Osteocyte (in vitro differentiated cells): ENCODE measurements at regions not wholly inside any gene's neighbourhood (a gene's known extent, or its start where the extent isn't known, plus 50 kb on each side); places are given as distances from the start of the nearest gene placed in this dataset.
A peak's percentile ranks its signal among the peaks of the same experiment; 100 is the strongest.

Source experiments
- DNase-seq: peaks from one replicate; pipeline ENCODE4 v3.0.0; 2021; ENCODE audit warnings: mixed read lengths; ENCODE audit not compliant: unreplicated experiment; ENCODE audit errors: extremely low spot score
- H3K27ac Mint-ChIP-seq: one replicate; pipeline ENCODE4 v1.8.0; 2021; ENCODE audit warnings: mild to moderate bottlenecking, mixed read lengths; ENCODE audit not compliant: unreplicated experiment
- H3K27me3 Mint-ChIP-seq: one replicate; pipeline ENCODE4 v1.8.0; 2021; ENCODE audit warnings: mixed read lengths; ENCODE audit not compliant: unreplicated experiment
- H3K36me3 Mint-ChIP-seq: one replicate; pipeline ENCODE4 v1.8.0; 2021; ENCODE audit warnings: mixed read lengths; ENCODE audit not compliant: unreplicated experiment
- H3K4me1 Mint-ChIP-seq: one replicate; pipeline ENCODE4 v1.8.0; 2021; ENCODE audit warnings: mixed read lengths; ENCODE audit not compliant: unreplicated experiment
- H3K4me3 Mint-ChIP-seq: one replicate; pipeline ENCODE4 v1.8.0; 2021; ENCODE audit warnings: mild to moderate bottlenecking, moderate library complexity, mixed read lengths; ENCODE audit not compliant: unreplicated experiment
- H3K9me3 Mint-ChIP-seq: one replicate; pipeline ENCODE4 v1.8.0; 2021; ENCODE audit warnings: mixed read lengths; ENCODE audit not compliant: unreplicated experiment
- TF ChIP-seq, protein P1 (sequence below): fragments of 200-600 bp; sonication (generic); IDR thresholded peaks from 2 replicates; pipeline ENCODE4 v1.5.0; 2021; ENCODE audit warnings: antibody characterized with exemption, mild to moderate bottlenecking, moderate library complexity

DNA sequence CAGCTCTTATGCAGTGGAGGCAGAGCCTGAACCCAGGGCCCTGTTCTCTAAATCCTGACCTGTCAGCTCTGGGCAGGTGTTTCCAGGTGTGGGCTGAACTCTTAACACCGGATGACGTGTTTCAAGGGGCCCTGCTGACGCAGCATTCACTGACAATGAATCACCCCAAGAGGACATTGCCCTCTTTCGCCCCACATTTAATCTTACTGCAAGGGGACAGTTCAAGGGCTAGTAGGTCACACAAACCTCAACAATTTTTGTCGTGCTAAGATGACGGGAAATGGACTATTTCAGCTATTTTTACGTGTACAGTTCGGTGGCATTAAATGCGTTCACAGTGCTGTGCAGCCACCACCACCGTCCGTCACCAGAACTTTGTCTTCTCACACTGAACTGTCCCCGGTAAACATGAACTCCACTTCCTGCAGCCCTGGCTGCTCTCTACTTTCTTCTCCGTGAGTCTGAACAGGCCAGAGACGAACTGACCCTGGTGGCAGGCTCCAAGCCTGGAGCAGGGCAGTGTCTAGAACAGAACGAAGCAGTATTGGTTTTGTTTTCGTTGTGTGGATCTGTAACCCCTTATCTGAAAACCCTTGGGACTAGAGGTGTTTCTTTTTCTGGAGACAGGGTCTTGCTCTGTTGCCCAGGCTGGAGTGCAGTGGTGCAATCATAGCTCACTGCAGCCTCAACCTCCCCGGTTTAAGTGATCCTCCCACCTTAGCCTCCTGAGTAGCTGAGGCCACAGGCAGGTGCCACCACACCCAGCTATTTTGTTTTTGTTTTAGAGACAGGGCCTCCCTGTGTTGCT lies 88.4 kb upstream of the CIBAR2 start:
- DNase-seq, result no peak
- TF ChIP-seq, protein P1, sequence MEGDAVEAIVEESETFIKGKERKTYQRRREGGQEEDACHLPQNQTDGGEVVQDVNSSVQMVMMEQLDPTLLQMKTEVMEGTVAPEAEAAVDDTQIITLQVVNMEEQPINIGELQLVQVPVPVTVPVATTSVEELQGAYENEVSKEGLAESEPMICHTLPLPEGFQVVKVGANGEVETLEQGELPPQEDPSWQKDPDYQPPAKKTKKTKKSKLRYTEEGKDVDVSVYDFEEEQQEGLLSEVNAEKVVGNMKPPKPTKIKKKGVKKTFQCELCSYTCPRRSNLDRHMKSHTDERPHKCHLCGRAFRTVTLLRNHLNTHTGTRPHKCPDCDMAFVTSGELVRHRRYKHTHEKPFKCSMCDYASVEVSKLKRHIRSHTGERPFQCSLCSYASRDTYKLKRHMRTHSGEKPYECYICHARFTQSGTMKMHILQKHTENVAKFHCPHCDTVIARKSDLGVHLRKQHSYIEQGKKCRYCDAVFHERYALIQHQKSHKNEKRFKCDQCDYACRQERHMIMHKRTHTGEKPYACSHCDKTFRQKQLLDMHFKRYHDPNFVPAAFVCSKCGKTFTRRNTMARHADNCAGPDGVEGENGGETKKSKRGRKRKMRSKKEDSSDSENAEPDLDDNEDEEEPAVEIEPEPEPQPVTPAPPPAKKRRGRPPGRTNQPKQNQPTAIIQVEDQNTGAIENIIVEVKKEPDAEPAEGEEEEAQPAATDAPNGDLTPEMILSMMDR, result no peak
- Mint-ChIP-seq H3K27me3 (no peaks in the 10 kb centered on the region), H3K4me3 (no peak overlapping the region), H3K9me3 (no peaks in the 10 kb centered on the region), H3K27ac (peak overlapping the region; percentile 88), H3K36me3 (no peaks in the 10 kb centered on the region), H3K4me1 (peaks cover 78% of the 10 kb centered on the region)

DNA sequence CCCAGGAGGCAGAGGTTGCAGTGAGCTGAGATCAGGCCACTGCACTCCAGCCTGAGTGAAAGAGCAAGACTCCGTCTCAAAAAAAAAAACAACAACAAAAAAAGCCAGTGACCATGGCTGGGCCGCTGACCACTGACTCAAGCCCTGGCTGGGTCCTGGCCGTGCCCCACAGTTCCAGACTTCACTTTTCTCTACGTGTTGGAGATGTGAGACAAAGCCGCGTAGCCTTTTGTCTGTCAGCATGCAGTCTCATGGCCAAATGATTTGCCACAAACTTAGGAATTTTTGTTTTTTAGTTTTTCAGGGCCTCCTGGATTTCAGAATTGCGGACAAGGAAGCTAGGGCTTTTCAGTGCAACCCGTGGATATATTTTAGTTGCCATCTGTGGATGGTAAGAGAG lies 89.3 kb upstream of the CIBAR2 start:
- Mint-ChIP-seq H3K4me1 (peaks cover 76% of the 10 kb centered on the region), H3K4me3 (no peak overlapping the region), H3K9me3 (no peaks in the 10 kb centered on the region), H3K36me3 (no peaks in the 10 kb centered on the region), H3K27ac (peak overlapping the region; percentile 88), H3K27me3 (no peaks in the 10 kb centered on the region)
- TF ChIP-seq, protein P1, result no peak
- no peak for DNase-seq

DNA sequence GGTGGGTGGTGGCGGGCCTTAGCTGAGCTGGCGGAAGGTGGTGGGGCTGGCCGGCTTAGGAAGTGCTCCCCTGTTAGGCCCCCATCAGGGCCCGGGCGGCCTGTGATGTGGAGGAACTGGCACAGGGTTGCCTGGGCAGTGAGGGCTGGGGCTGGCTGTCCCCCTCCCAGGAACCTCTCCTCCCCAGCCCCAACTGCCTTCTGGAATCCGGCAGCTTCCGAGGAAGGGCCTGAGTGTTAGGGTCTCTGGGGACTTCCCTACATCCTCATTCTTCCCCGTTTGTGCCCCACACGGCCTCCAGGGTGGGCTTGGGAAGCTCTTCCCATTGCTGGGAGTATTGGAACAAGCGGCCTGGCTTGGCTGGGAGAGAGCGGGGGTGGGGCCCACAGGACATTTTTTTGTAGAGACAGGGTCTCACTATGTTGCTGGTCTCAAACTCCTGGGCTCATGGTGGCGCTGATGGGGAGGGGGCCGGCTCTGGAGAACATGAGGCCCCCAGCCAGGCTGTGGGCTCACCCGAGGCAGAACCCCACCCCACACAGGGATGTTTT lies 89.9 kb upstream of the CIBAR2 start:
- TF ChIP-seq, protein P1, result no peak
- no peaks in the 10 kb centered on the region for H3K9me3 Mint-ChIP-seq
- peak overlapping the region; percentile 88 for H3K27ac Mint-ChIP-seq
- peaks cover 77% of the 10 kb centered on the region for H3K4me1 Mint-ChIP-seq
- no peaks in the 10 kb centered on the region for H3K36me3 Mint-ChIP-seq
- no peak for DNase-seq
- no peaks in the 10 kb centered on the region for H3K27me3 Mint-ChIP-seq
- H3K4me3 Mint-ChIP-seq, result no peak overlapping the region

DNA sequence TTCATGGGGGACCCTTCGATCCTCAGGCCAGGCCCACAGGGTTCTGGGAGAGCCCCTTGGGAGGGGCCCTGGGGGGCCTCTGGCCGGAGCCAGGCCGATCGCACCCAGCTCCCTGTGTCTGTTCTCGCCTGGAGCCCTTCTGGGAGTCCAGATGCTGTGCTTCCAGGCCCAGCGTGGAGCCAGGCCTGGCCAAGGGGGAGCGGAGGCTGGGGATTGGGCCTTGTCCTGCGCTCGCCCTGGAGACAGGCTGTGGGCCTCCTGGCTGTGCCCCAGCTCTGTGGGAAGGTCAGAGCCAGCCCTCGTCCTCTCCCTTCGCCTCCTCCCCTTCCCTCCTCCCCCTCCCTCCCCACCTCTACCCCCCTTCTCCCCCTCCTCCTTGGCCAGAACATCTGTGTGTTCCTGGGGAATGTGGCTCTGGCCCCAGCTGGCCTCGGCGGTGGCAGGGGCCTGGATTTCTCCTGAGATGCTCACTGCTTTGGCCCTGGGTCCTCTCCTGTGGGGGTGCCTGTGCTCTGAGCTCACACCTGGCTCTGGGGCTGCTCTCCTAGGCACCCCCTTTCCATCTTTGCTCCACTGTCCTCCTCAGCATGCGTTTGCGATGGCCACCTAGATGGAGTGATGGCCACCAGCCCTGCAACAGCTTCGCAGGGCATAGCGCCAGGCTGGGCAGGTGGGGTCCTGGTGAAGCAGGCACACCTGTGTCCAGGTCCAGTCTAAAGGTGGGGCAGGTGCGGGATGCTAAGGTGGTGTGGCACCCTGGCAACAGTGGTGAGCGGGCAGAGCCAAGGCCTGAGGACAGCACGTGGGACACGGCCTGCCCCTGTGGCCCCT lies 90.6 kb upstream of the CIBAR2 start:
- H3K36me3 Mint-ChIP-seq, result no peaks in the 10 kb centered on the region
- TF ChIP-seq, protein P1, result no peak
- no peak overlapping the region for H3K4me3 Mint-ChIP-seq
- H3K4me1 Mint-ChIP-seq, result peaks cover 81% of the 10 kb centered on the region
- peak; percentile 91 for DNase-seq
- H3K27ac Mint-ChIP-seq, result peak overlapping the region; percentile 88
- no peaks in the 10 kb centered on the region for H3K9me3 Mint-ChIP-seq
- H3K27me3 Mint-ChIP-seq, result no peaks in the 10 kb centered on the region

DNA sequence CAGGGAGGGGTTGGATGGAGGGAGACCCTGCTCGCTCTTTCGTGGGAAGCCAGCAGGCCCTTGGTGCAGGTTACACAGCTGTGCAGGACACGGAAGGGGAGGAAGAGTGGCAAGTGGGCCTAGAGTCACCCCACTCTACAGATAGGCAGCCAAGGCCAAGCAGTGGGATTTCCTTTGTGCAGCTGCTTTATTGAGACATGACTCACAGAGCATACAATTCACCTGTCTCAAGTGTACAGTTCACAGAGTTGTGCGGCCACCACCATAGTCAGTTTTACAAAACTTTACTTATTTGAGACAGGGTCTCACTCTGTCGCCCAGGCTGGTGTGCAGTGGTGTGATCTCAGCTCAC lies 91.2 kb upstream of the CIBAR2 start:
- DNase-seq, result no peak
- H3K9me3 Mint-ChIP-seq, result no peaks in the 10 kb centered on the region
- peak overlapping the region; percentile 88 for H3K27ac Mint-ChIP-seq

More for the DNA sequence above, 91.2 kb upstream of the CIBAR2 start:
- Mint-ChIP-seq H3K36me3 (no peaks in the 10 kb centered on the region), H3K27me3 (no peaks in the 10 kb centered on the region), H3K4me3 (no peak overlapping the region), H3K4me1 (peaks cover 78% of the 10 kb centered on the region)
- TF ChIP-seq, protein P1, result no peak
